ENCODE measurements at regions not wholly inside any gene's neighbourhood (a gene's known extent, or its start where the extent isn't known, plus 50 kb on each side); places are given as distances from the start of the nearest gene placed in this dataset.
"Not testable (repeated sequence)": the region's sequence is repeated elsewhere in the genome, so short reads cannot be mapped to it uniquely, and the experiment has no call there.

DNA sequence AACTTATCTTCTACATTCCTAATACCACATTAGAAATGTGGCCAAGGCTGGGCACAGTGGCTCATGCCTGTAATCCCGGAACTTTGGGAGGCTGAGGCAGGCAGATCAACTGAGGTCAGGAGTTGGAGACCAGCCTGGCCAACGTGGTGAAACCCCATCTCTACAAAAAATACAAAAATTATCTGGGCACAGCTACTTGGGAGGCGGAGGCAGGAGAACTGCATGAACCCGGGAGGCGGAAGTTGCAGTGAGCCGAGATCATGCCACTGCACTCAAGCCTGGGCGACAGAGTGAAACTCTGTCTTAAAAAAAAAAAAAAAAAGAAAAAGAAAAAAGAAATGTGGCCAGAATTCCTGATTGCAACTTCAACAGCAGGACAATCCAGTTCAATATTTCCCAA, 196.6 kb upstream of the RASGEF1B start:
- TF ChIP-seq, protein P1, sequence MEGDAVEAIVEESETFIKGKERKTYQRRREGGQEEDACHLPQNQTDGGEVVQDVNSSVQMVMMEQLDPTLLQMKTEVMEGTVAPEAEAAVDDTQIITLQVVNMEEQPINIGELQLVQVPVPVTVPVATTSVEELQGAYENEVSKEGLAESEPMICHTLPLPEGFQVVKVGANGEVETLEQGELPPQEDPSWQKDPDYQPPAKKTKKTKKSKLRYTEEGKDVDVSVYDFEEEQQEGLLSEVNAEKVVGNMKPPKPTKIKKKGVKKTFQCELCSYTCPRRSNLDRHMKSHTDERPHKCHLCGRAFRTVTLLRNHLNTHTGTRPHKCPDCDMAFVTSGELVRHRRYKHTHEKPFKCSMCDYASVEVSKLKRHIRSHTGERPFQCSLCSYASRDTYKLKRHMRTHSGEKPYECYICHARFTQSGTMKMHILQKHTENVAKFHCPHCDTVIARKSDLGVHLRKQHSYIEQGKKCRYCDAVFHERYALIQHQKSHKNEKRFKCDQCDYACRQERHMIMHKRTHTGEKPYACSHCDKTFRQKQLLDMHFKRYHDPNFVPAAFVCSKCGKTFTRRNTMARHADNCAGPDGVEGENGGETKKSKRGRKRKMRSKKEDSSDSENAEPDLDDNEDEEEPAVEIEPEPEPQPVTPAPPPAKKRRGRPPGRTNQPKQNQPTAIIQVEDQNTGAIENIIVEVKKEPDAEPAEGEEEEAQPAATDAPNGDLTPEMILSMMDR (IDR thresholded peaks at IDR 0.05), result not testable (repeated sequence)
- TF ChIP-seq EZH2 (IDR thresholded peaks at IDR 0.05), result not testable (repeated sequence)

Measured in neural progenitor cell (in vitro differentiated cells).